SU-DHL-6 (cell line): ENCODE measurements at regions not wholly inside any gene's neighbourhood (a gene's known extent, or its start where the extent isn't known, plus 50 kb on each side); places are given as distances from the start of the nearest gene placed in this dataset.

Source experiments
- H2AFZ ChIP-seq: fragments of 200-600 bp; sonication (generic); 2 replicates; pipeline ENCODE4 v1.6.1; 2014; ENCODE audit warnings: low read depth, mild to moderate bottlenecking, moderate library complexity, mixed read lengths, antibody characterized with exemption, low read length; ENCODE audit not compliant: severe bottlenecking
- H3F3A ChIP-seq: fragments of 200-600 bp; shearing (Covaris generic); 2 replicates; pipeline ENCODE4 v1.6.0; 2016; ENCODE audit warnings: antibody characterized with exemption, mild to moderate bottlenecking; ENCODE audit not compliant: insufficient read depth
- H3K27ac ChIP-seq: fragments of 200-600 bp; sonication (generic); 2 replicates; pipeline ENCODE4 v1.5.1; 2016; ENCODE audit warnings: low read depth, mild to moderate bottlenecking, low read length, moderate library complexity, mixed read lengths
- H3K27me3 ChIP-seq: fragments of 200-600 bp; sonication (generic), shearing (Covaris generic); 2 replicates; pipeline ENCODE4 v1.6.0; 2014; ENCODE audit warnings: mild to moderate bottlenecking, low read length
- H3K36me3 ChIP-seq: fragments of 200-600 bp; sonication (generic); 2 replicates; pipeline ENCODE4 v1.6.1; 2014; ENCODE audit warnings: mild to moderate bottlenecking, low read length, mixed read lengths
- H3K4me2 ChIP-seq: fragments of 300-600, 200-600 bp; shearing (Covaris generic), sonication (generic); 2 replicates; pipeline ENCODE4 v1.6.0; 2014; ENCODE audit warnings: low read length, low read depth, mild to moderate bottlenecking; ENCODE audit not compliant: poor library complexity, severe bottlenecking
- H3K4me3 ChIP-seq: fragments of 200-600 bp; sonication (generic); 2 replicates; pipeline ENCODE4 v1.5.1; 2014; ENCODE audit warnings: antibody characterized with exemption, low read length, mild to moderate bottlenecking, mixed read lengths; ENCODE audit not compliant: insufficient read depth, poor library complexity, severe bottlenecking
- H3K79me2 ChIP-seq: fragments of 200-600 bp; sonication (generic); 2 replicates; pipeline ENCODE4 v1.6.1; 2014; ENCODE audit warnings: mild to moderate bottlenecking, low read length, moderate library complexity; ENCODE audit not compliant: insufficient read depth
- H3K9ac ChIP-seq: fragments of 200-600 bp; sonication (generic); 2 replicates; pipeline ENCODE4 v1.7.0; 2014; ENCODE audit warnings: mild to moderate bottlenecking, low read length
- H3K9me2 ChIP-seq: fragments of 200-600 bp; sonication (generic); replicated peaks from 2 replicates; pipeline ENCODE4 v1.6.1; 2014; ENCODE audit warnings: low read length; ENCODE audit not compliant: insufficient read depth
- H3K9me3 ChIP-seq: fragments of 200-600 bp; sonication (generic); 2 replicates; pipeline ENCODE4 v1.6.1; 2014; ENCODE audit warnings: low read length, mixed read lengths; ENCODE audit not compliant: insufficient read depth
- H4K20me1 ChIP-seq: fragments of 200-600 bp; sonication (generic); 2 replicates; pipeline ENCODE4 v1.6.1; 2014; ENCODE audit warnings: low read depth, mild to moderate bottlenecking, antibody characterized with exemption, low read length, moderate library complexity, mixed read lengths
- EZH2phosphoT487 ChIP-seq: fragments of 200-600 bp; sonication (generic), shearing (Covaris generic); conservative IDR thresholded peaks from 2 replicates; pipeline ENCODE4 v1.6.1; 2018; ENCODE audit warnings: mild to moderate bottlenecking, antibody characterized with exemption, low read length, moderate library complexity, mixed read lengths
- TF ChIP-seq, protein P1 (sequence below): fragments of 200-600 bp; sonication (generic); IDR thresholded peaks from one replicate; pipeline ENCODE4 v1.5.1; 2017; ENCODE audit warnings: antibody characterized with exemption, mild to moderate bottlenecking, low read length, moderate library complexity; ENCODE audit not compliant: insufficient read depth, poor library complexity, severe bottlenecking

DNA sequence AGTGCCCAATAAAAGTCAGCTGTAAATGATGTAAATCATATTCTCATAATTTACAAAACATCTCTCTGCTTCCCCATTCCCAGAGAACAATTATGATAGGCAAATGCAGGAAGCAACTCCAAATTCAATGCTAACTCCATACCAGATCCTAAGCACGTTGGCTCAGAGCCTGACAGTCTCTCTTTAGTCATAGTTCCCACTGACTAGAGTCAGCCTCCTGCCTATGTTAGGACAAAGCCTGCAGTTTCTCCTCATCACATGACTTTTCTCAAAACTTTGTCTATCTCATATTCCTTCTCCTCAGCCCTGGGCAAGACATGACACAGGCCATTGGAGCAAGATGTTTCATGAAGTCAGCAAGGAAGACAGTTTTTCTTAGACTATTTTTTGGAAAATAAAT, 101.5 kb upstream of the COL24A1 start:
- H3K9ac ChIP-seq = no peak overlapping the region
- no peaks in the 10 kb centered on the region for H3K9me3 ChIP-seq
- H3K36me3 ChIP-seq = no peaks in the 10 kb centered on the region
- no peaks in the 10 kb centered on the region for H3F3A ChIP-seq
- no peak overlapping the region for H3K4me3 ChIP-seq
- H4K20me1 ChIP-seq = no peaks in the 10 kb centered on the region
- no peaks in the 10 kb centered on the region for H3K9me2 ChIP-seq
- H2AFZ ChIP-seq = no peak overlapping the region
- no peak for TF ChIP-seq EZH2phosphoT487
- TF ChIP-seq, protein P1, sequence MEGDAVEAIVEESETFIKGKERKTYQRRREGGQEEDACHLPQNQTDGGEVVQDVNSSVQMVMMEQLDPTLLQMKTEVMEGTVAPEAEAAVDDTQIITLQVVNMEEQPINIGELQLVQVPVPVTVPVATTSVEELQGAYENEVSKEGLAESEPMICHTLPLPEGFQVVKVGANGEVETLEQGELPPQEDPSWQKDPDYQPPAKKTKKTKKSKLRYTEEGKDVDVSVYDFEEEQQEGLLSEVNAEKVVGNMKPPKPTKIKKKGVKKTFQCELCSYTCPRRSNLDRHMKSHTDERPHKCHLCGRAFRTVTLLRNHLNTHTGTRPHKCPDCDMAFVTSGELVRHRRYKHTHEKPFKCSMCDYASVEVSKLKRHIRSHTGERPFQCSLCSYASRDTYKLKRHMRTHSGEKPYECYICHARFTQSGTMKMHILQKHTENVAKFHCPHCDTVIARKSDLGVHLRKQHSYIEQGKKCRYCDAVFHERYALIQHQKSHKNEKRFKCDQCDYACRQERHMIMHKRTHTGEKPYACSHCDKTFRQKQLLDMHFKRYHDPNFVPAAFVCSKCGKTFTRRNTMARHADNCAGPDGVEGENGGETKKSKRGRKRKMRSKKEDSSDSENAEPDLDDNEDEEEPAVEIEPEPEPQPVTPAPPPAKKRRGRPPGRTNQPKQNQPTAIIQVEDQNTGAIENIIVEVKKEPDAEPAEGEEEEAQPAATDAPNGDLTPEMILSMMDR = no peak
- H3K27ac ChIP-seq = no peak overlapping the region
- no peaks in the 10 kb centered on the region for H3K79me2 ChIP-seq
- no peak overlapping the region for H3K4me2 ChIP-seq
- no peaks in the 10 kb centered on the region for H3K27me3 ChIP-seq

DNA sequence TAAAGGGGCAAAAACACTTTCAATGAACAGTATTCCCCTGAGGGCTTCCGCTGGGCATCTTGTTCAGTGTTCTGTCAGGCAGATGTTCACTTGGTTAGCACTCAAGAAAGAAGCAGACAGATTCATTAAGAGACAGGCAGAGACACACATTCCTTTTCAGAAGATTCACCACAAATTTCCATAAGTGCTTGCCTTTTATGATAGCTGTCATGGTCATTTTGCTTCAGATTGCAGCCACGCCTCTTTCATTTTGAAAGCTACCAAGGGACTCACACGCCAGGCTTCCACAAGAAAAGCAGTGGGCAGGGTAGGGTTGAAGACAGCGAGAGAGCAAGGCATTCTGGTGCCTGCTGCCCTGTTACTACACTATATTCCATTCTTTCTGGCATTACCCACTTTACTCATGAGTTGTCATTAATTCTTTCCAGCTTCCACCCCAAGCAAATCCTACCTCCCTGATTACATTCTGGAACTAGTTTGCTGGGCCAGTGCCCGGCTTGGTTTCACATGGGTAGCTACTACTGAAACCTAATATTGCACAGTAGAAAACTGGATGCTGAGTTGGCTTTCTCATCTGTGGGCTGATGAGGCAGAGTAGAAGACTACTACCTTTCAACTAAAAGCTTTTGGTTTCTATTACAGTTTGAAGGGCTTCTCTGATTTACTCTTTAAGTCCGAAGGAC, 91.2 kb upstream of the COL24A1 start:
- H4K20me1 ChIP-seq = no peaks in the 10 kb centered on the region
- no peak overlapping the region for H3K4me2 ChIP-seq
- H3K9me3 ChIP-seq = no peaks in the 10 kb centered on the region
- H3K27me3 ChIP-seq = no peaks in the 10 kb centered on the region
- H3K9ac ChIP-seq = no peak overlapping the region
- H3K79me2 ChIP-seq = no peaks in the 10 kb centered on the region
- no peaks in the 10 kb centered on the region for H3F3A ChIP-seq
- no peaks in the 10 kb centered on the region for H3K36me3 ChIP-seq
- no peak overlapping the region for H3K27ac ChIP-seq
- no peaks in the 10 kb centered on the region for H3K9me2 ChIP-seq
- TF ChIP-seq, protein P1 = no peak
- TF ChIP-seq EZH2phosphoT487 = no peak
- H2AFZ ChIP-seq = no peak overlapping the region
- no peak overlapping the region for H3K4me3 ChIP-seq

DNA sequence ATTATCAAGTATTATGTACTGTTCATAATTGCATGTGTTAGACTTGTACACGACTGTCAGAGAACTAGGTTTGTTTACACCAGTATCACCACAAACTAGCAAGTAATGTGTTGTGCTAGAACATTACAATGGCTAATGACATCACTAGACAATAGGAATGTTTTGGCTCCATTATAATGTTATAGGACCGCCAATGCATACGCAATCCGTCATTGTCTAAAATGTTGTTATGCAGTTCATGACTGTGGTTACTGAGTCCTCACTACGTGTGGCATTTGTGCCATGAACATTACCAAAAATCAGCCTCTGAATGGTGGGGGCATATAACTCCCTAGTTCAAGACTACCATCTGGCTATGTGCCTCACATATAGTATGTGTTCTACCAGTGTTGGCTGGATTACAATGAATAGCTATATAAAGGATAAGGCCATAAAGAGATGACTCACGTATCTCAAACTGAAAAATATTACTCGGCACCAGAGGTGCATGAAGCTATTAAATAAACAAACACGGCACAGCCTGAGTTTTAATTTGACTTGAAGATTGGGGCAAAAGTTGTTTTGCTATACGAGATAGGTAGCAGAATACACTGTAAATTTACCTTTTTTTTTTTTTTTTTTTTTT, 89.1 kb upstream of the COL24A1 start:
- no peak for TF ChIP-seq EZH2phosphoT487
- TF ChIP-seq, protein P1 = no peak
- Histone ChIP-seq H3K9me2 (no peaks in the 10 kb centered on the region), H3K9ac (no peak overlapping the region), H3K27me3 (no peaks in the 10 kb centered on the region), H2AFZ (no peak overlapping the region), H3K36me3 (no peaks in the 10 kb centered on the region), H3K79me2 (no peaks in the 10 kb centered on the region), H3K4me3 (no peak overlapping the region), H4K20me1 (no peaks in the 10 kb centered on the region), H3F3A (no peaks in the 10 kb centered on the region), H3K27ac (no peak overlapping the region), H3K4me2 (no peak overlapping the region), H3K9me3 (no peaks in the 10 kb centered on the region)
